K562 (cell line): ENCODE measurements at regions not wholly inside any gene's neighbourhood (a gene's known extent, or its start where the extent isn't known, plus 50 kb on each side); places are given as distances from the start of the nearest gene placed in this dataset.

Experiments
- ATAC-seq: fragments of 200-7000 bp; cut with Tn5 transposase; 3 replicates; pipeline ENCODE4 v1.9.1; 2020; ENCODE audit warnings: moderate library complexity
- BruUV-seq: library from RNA; stranded (reverse); fragments of 400-500 nt; replicated peaks from 2 replicates; lab custom pipeline; 2021; lab: Mats Ljungman, UMichigan
- CTCF ChIA-PET: fragments of 300-600 bp; formaldehyde crosslinking; extraction: SDS; loops from one replicate; lab custom pipeline; 2021; ENCODE audit warnings: low intra/inter-chr PET ratio; lab: Yijun Ruan, JAX
- POLR2A ChIA-PET: fragments of 300-600, 350-650 bp; sonication (Branson Sonifier 250); formaldehyde crosslinking; extraction: SDS; loops from one replicate; lab custom pipeline; 2021; ENCODE audit warnings: antibody characterized with exemption, inconsistent platforms; lab: Yijun Ruan, JAX
- DNase-seq, 4 experiments: peaks; one replicate each; pipeline versions ENCODE4 v3.0.0 to v3.0.0-alpha.2; 2011 to 2018; ENCODE audit warnings: low spot score in 3 of 4, mixed read lengths in 3 of 4; ENCODE audit errors: extremely low read depth in 1 of 4
- FAIRE-seq: peaks from 2 replicates; lab custom pipeline; 2011; peaks lifted over from hg19 to GRCh38; lab: Jason Lieb, UNC
- H2AFZ ChIP-seq: 2 replicates; pipeline ENCODE4 v1.6.0; 2011; ENCODE audit warnings: low read depth, low read length, control low read depth, inconsistent platforms
- H3K27ac ChIP-seq: fragments of 200-600 bp; 3 replicates; pipeline ENCODE4 v1.8.0; 2011; ENCODE audit warnings: low read depth, mild to moderate bottlenecking, control low read depth, inconsistent platforms, low read length, moderate library complexity, mixed read lengths; ENCODE audit errors: extremely low read depth
- H3K27me3 ChIP-seq, 2 experiments: fragments of 300-600 bp in 1 of 2; 2 replicates in 1 of 2; 3 replicates in 1 of 2; pipeline versions ENCODE4 v1.6.0 to v1.8.0; 2011; ENCODE audit warnings: inconsistent platforms in 2 of 2, low read length in 2 of 2, mild to moderate bottlenecking in 1 of 2, mixed read lengths in 1 of 2, moderate library complexity in 1 of 2; ENCODE audit not compliant: control insufficient read depth in 2 of 2, insufficient read depth in 2 of 2
- H3K36me3 ChIP-seq: fragments of 300-600 bp; 3 replicates; pipeline ENCODE4 v1.8.0; 2011; ENCODE audit warnings: mild to moderate bottlenecking, low read length, inconsistent platforms; ENCODE audit not compliant: control insufficient read depth, insufficient read depth
- H3K4me1 ChIP-seq, 2 experiments: fragments of 200-600 bp in 1 of 2; replicated peaks in 1 of 2; 2 replicates in 1 of 2; 3 replicates in 1 of 2; pipeline versions ENCODE4 v1.5.1 to v1.8.0; 2011; ENCODE audit warnings: inconsistent platforms in 2 of 2, low read length in 2 of 2, mild to moderate bottlenecking in 1 of 2, mixed read lengths in 1 of 2, moderate library complexity in 1 of 2; ENCODE audit not compliant: control insufficient read depth in 2 of 2, insufficient read depth in 2 of 2
- H3K4me2 ChIP-seq: 2 replicates; pipeline ENCODE4 v1.6.1; 2011; ENCODE audit warnings: low read length, control low read depth, inconsistent platforms, mixed read lengths; ENCODE audit not compliant: insufficient read depth
- H3K4me3 ChIP-seq: fragments of 200-600 bp; sonication (generic), shearing (Covaris generic); 2 replicates; pipeline ENCODE4 v1.5.1; 2016; ENCODE audit warnings: control low read depth, inconsistent platforms
- H3K79me2 ChIP-seq: fragments of 200-600 bp; 3 replicates; pipeline ENCODE4 v1.8.0; 2011; ENCODE audit warnings: low read length, inconsistent platforms; ENCODE audit not compliant: control insufficient read depth, insufficient read depth
- H3K9ac ChIP-seq, 2 experiments: 2 replicates each; pipeline versions ENCODE4 v1.6.0 to v1.6.1; 2011; ENCODE audit warnings: low read depth in 2 of 2, low read length in 2 of 2, control low read depth in 1 of 2, inconsistent platforms in 1 of 2, mild to moderate bottlenecking in 1 of 2, mixed read lengths in 1 of 2; ENCODE audit not compliant: insufficient read depth in 1 of 2
- H3K9me1 ChIP-seq: one replicate; pipeline ENCODE4 v1.6.0; 2011; ENCODE audit warnings: inconsistent platforms, mild to moderate bottlenecking, low read length, moderate library complexity; ENCODE audit not compliant: control insufficient read depth, insufficient read depth
- H3K9me3 ChIP-seq: replicated peaks from 2 replicates; pipeline ENCODE4 v1.5.1; 2011; ENCODE audit warnings: low read depth, low read length, inconsistent platforms; ENCODE audit not compliant: control insufficient read depth, insufficient read depth
- H4K20me1 ChIP-seq: replicated peaks from 2 replicates; pipeline ENCODE4 v1.6.1; 2011; ENCODE audit warnings: low read length, inconsistent platforms, mixed read lengths; ENCODE audit not compliant: control insufficient read depth, insufficient read depth
- HMBOX1 ChIP-seq: sonication (generic); IDR thresholded peaks from 2 replicates; pipeline ENCODE4 v1.6.1; 2016
- MAFG ChIP-seq: fragments of 450-650 bp; conservative IDR thresholded peaks from 2 replicates; pipeline ENCODE4 v1.6.1; 2016; ENCODE audit warnings: missing genetic modification characterization, missing compliant biosample characterization
- MCM3 ChIP-seq: fragments of 450-650 bp; IDR thresholded peaks from 2 replicates; pipeline ENCODE4 v1.6.1; 2016
- MEF2D ChIP-seq: conservative IDR thresholded peaks from 2 replicates; pipeline ENCODE4 v1.6.1; 2016; ENCODE audit warnings: low read depth, missing genetic modification characterization, missing compliant biosample characterization
- MIER1 ChIP-seq: fragments of 450-650 bp; IDR thresholded peaks from 2 replicates; pipeline ENCODE4 v1.6.1; 2016; ENCODE audit warnings: antibody characterized with exemption, mild to moderate bottlenecking, low read depth
- NFE2 ChIP-seq: IDR thresholded peaks from 2 replicates; pipeline ENCODE4 v1.6.1; 2014; ENCODE audit warnings: antibody characterized with exemption, low read depth
- POLR2AphosphoS5 ChIP-seq: IDR thresholded peaks from 2 replicates; pipeline ENCODE4 v1.6.1; 2011; ENCODE audit warnings: mild to moderate bottlenecking, low read depth, low read length, moderate library complexity; ENCODE audit not compliant: control insufficient read depth, insufficient read depth
- YBX1 ChIP-seq: fragments of 450-650 bp; IDR thresholded peaks from 2 replicates; pipeline ENCODE4 v1.7.1; 2016; ENCODE audit warnings: mild to moderate bottlenecking
- ZMIZ1 ChIP-seq, 2 experiments: fragments of 150-350 bp in 1 of 2; IDR thresholded peaks; 2 replicates each; pipeline ENCODE4 v1.6.1; 2012 to 2016; ENCODE audit warnings: low read depth in 2 of 2, low read length in 2 of 2, mild to moderate bottlenecking in 1 of 2, moderate library complexity in 1 of 2
- ZNF224 ChIP-seq: sonication (generic); formaldehyde crosslinking; IDR thresholded peaks from 2 replicates; pipeline ENCODE4 v1.8.0; 2022; ENCODE audit warnings: mild to moderate bottlenecking, missing genetic modification reagents
- ZNF384 ChIP-seq: IDR thresholded peaks from 2 replicates; pipeline ENCODE4 v1.6.1; 2012; ENCODE audit warnings: low read depth, low read length, improper control_type of control experiment
- ZNF79 ChIP-seq: fragments of 250-450 bp; sonication (Bioruptor Pico); IDR thresholded peaks from 2 replicates; pipeline ENCODE4 v1.4.0; 2020; ENCODE audit warnings: low read depth, mild to moderate bottlenecking, moderate library complexity
- WGBS: fragments of 100-300 bp; shearing (Covaris generic); methylation state at CpG from one replicate; pipeline ENCODE4 v1.1.6; 2016; ENCODE audit warnings: low coverage, mixed read lengths; ENCODE audit not compliant: insufficient coverage; ENCODE audit errors: missing lambda C conversion rate; 5-methylcytosine and 5-hydroxymethylcytosine counted together
- in situ Hi-C: fragments of 300-500 bp; cut with MboI; formaldehyde crosslinking; loops from 4 replicates; pipeline ENCODE4 v1.15.0; 2018; ENCODE audit warnings: inconsistent platforms, mixed read lengths
- intact Hi-C: fragments of 100-400 bp; cut with micrococcal nuclease; formaldehyde crosslinking; loops from 2 replicates; pipeline ENCODE4 v1.14.2; 2022

- BruUV-seq: no TSS peak
- Histone ChIP-seq H3K9me1 (no peaks in the 10 kb centered on the region), H3K27me3 (no peaks in the 10 kb centered on the region), H4K20me1 (no peaks in the 10 kb centered on the region), H3K79me2 (no peaks in the 10 kb centered on the region), H3K9ac (no peak overlapping the region), H3K4me2 (no peak overlapping the region), H3K4me3 (no peak overlapping the region), H3K27ac (no peak overlapping the region), H3K36me3 (no peaks in the 10 kb centered on the region), H3K4me1 (no peaks in the 10 kb centered on the region; a peak in 1 of 5 replicates), H2AFZ (peak overlapping the region; percentile 52), H3K9me3 (no peaks in the 10 kb centered on the region)
- ChIA-PET CTCF (no interaction called here), POLR2A (interaction anchor here (1.3 kb wide), 1 partner anchor 12 kb away, joined by 3 read pairs; no protein-coding TSS in a partner anchor)
- in situ Hi-C loops: no loop called here
- TF ChIP-seq NFE2: peak; percentile 55; the same call in 1 of the 2 replicates
- TF ChIP-seq HMBOX1: peak; percentile 50
- TF ChIP-seq ZNF79: no peak
- TF ChIP-seq ZNF384: no peak
- TF ChIP-seq MIER1: no peak
- TF ChIP-seq MAFG: 0 out of 2 replicates have a peak, but pooled peaks have one; percentile 29
- ATAC-seq (peak; percentile 73), DNase-seq (peak in 1 of 4 experiments; percentile 18), FAIRE-seq (peak; percentile 19)
- intact Hi-C loops: no loop called here
- 23% methylated on average over 5 of the region's 5 CpGs for WGBS
These were observed 410.8 kb upstream of the FANCL start for GRCh38 chr2:58651930-58652329.

DNA sequence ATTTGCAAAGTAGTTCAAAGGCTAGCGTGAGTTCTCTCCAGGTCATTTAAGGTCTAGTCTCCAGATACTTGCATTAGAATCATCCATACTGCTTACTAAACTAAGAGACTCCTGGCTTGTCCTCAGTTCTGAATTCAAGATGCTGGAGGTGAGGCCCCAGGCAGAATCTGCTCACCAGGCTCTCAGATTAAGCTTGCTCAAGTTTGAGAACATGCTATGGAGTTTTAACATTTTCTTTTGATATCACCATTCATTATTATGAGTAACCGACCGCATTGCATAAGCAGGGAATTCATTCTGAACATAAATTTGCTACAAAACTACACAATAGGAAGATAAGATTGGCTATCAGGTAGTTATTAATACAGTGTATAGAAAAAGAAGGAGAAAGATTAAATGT, 409.7 kb upstream of the FANCL start:
- Histone ChIP-seq H3K9ac (no peak overlapping the region), H3K79me2 (no peaks in the 10 kb centered on the region), H3K9me1 (no peaks in the 10 kb centered on the region), H3K27ac (no peak overlapping the region), H3K9me3 (no peaks in the 10 kb centered on the region), H3K4me2 (no peak overlapping the region), H2AFZ (peak overlapping the region; percentile 12; the same call in 1 of the 2 replicates), H3K4me3 (no peak overlapping the region), H3K4me1 (no peaks in the 10 kb centered on the region; a peak in 1 of 5 replicates), H4K20me1 (no peaks in the 10 kb centered on the region), H3K36me3 (no peaks in the 10 kb centered on the region), H3K27me3 (no peaks in the 10 kb centered on the region)
- ChIA-PET CTCF (no interaction called here), POLR2A (no interaction called here)
- in situ Hi-C loops (no loop called here), intact Hi-C loops (no loop called here)
- FAIRE-seq (no peak), DNase-seq (no peak), ATAC-seq (no peak)
- BruUV-seq: no TSS peak
- 39% methylated on average over 3 of the region's 3 CpGs for WGBS
- TF ChIP-seq MEF2D (tag) (no peak), YBX1 (no peak), MCM3 (no peak), ZNF224 (CRISPR knock-in tag) (no peak), ZMIZ1 (IDR thresholded peaks at IDR 0.05; ENCODE audit: low read depth in 2 of 2, low read length in 2 of 2) (no peak), POLR2AphosphoS5 (no peak)
